Smooth muscle cell (in vitro differentiated cells): ENCODE measurements at regions not wholly inside any gene's neighbourhood (a gene's known extent, or its start where the extent isn't known, plus 50 kb on each side); places are given as distances from the start of the nearest gene placed in this dataset.
A peak's percentile ranks its signal among the peaks of the same experiment; 100 is the strongest.
"Not testable (repeated sequence)": the region's sequence is repeated elsewhere in the genome, so short reads cannot be mapped to it uniquely, and the experiment has no call there.

ENCODE experiments used
- DNase-seq: peaks from one replicate; lab custom pipeline; 2025; ENCODE audit not compliant: unreplicated experiment; lab: John Stamatoyannopoulos, UW
- H2AFZ ChIP-seq: fragments of 200-600 bp; sonication (generic); 2 replicates; pipeline ENCODE4 v1.6.0; 2016; ENCODE audit warnings: antibody characterized with exemption, low read depth, mild to moderate bottlenecking
- H3F3A ChIP-seq: fragments of 200-600 bp; sonication (generic); 2 replicates; pipeline ENCODE4 v1.6.0; 2017; ENCODE audit warnings: antibody characterized with exemption, low read depth
- H3K27ac ChIP-seq: fragments of 200-600 bp; sonication (generic); 2 replicates; pipeline ENCODE4 v1.5.1; 2016; ENCODE audit warnings: low read depth, mild to moderate bottlenecking
- H3K27me3 ChIP-seq: fragments of 200-600 bp; sonication (generic); 2 replicates; pipeline ENCODE4 v1.6.1; 2016; ENCODE audit warnings: low read depth, mild to moderate bottlenecking
- H3K36me3 ChIP-seq: fragments of 200-600 bp; sonication (generic); 2 replicates; pipeline ENCODE4 v1.5.1; 2016; ENCODE audit warnings: low read depth
- H3K4me1 ChIP-seq: fragments of 200-600 bp; sonication (generic); 2 replicates; pipeline ENCODE4 v1.5.1; 2016; ENCODE audit warnings: low read depth
- H3K4me2 ChIP-seq: fragments of 200-600 bp; sonication (generic); 2 replicates; pipeline ENCODE4 v1.6.0; 2016; ENCODE audit warnings: mild to moderate bottlenecking
- H3K4me3 ChIP-seq: fragments of 200-600 bp; sonication (generic); 2 replicates; pipeline ENCODE4 v1.5.1; 2016; ENCODE audit warnings: mild to moderate bottlenecking
- H3K79me2 ChIP-seq: fragments of 200-600 bp; sonication (generic); 2 replicates; pipeline ENCODE4 v1.6.0; 2016; ENCODE audit warnings: low read depth, mild to moderate bottlenecking
- H3K9ac ChIP-seq: fragments of 200-600 bp; sonication (generic); 2 replicates; pipeline ENCODE4 v1.6.0; 2016; ENCODE audit warnings: low read depth
- H3K9me3 ChIP-seq: fragments of 200-600 bp; sonication (generic); replicated peaks from 2 replicates; pipeline ENCODE4 v1.5.1; 2016; ENCODE audit warnings: low read depth
- H4K20me1 ChIP-seq: fragments of 200-600 bp; sonication (generic); 2 replicates; pipeline ENCODE4 v1.6.0; 2016; ENCODE audit warnings: low read depth
- WGBS: methylation state at CpG from one replicate; pipeline ENCODE4 v1.1.7; 2016; ENCODE audit warnings: low lambda C conversion rate; 5-methylcytosine and 5-hydroxymethylcytosine counted together
- TF ChIP-seq, protein P1 (sequence below): fragments of 200-600 bp; sonication (generic); IDR thresholded peaks from 2 replicates; pipeline ENCODE4 v1.5.1; 2017; ENCODE audit warnings: borderline replicate concordance, mild to moderate bottlenecking, antibody characterized with exemption; ENCODE audit not compliant: insufficient read depth, poor library complexity, severe bottlenecking

- no peak overlapping the region for H3K4me3 ChIP-seq
- H3K27me3 ChIP-seq, result no peaks in the 10 kb centered on the region
- H3F3A ChIP-seq, result no peaks in the 10 kb centered on the region
- H3K36me3 ChIP-seq, result no peaks in the 10 kb centered on the region
- H4K20me1 ChIP-seq, result no peaks in the 10 kb centered on the region
- WGBS, result 39% methylated on average over 2 of the region's 2 CpGs
- no peaks in the 10 kb centered on the region for H3K4me1 ChIP-seq
- no peak overlapping the region for H3K27ac ChIP-seq
- no peaks in the 10 kb centered on the region for H3K9me3 ChIP-seq
- no peak for DNase-seq
- TF ChIP-seq, protein P1, sequence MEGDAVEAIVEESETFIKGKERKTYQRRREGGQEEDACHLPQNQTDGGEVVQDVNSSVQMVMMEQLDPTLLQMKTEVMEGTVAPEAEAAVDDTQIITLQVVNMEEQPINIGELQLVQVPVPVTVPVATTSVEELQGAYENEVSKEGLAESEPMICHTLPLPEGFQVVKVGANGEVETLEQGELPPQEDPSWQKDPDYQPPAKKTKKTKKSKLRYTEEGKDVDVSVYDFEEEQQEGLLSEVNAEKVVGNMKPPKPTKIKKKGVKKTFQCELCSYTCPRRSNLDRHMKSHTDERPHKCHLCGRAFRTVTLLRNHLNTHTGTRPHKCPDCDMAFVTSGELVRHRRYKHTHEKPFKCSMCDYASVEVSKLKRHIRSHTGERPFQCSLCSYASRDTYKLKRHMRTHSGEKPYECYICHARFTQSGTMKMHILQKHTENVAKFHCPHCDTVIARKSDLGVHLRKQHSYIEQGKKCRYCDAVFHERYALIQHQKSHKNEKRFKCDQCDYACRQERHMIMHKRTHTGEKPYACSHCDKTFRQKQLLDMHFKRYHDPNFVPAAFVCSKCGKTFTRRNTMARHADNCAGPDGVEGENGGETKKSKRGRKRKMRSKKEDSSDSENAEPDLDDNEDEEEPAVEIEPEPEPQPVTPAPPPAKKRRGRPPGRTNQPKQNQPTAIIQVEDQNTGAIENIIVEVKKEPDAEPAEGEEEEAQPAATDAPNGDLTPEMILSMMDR, result no peak
- H3K4me2 ChIP-seq, result peak overlapping the region; percentile 8
- no peak overlapping the region for H3K9ac ChIP-seq
- peak overlapping the region; percentile 74 for H2AFZ ChIP-seq
- H3K79me2 ChIP-seq, result no peaks in the 10 kb centered on the region
Measured at GRCh38 chr9:115884846-115885245, 268.7 kb upstream of the PAPPA start.

- no peak for DNase-seq
- Histone ChIP-seq H4K20me1 (no peaks in the 10 kb centered on the region), H3K4me1 (no peaks in the 10 kb centered on the region), H3F3A (no peaks in the 10 kb centered on the region), H3K27ac (no peak overlapping the region), H2AFZ (peak overlapping the region; percentile 64), H3K4me3 (no peak overlapping the region), H3K9me3 (no peaks in the 10 kb centered on the region), H3K4me2 (no peak overlapping the region), H3K9ac (no peak overlapping the region), H3K36me3 (no peaks in the 10 kb centered on the region), H3K27me3 (no peaks in the 10 kb centered on the region), H3K79me2 (no peaks in the 10 kb centered on the region)
- TF ChIP-seq, protein P1, result no peak
- WGBS, result 70% methylated on average over 5 of the region's 5 CpGs
Measured at GRCh38 chr9:115888131-115888530, 265.5 kb upstream of the PAPPA start.

DNA sequence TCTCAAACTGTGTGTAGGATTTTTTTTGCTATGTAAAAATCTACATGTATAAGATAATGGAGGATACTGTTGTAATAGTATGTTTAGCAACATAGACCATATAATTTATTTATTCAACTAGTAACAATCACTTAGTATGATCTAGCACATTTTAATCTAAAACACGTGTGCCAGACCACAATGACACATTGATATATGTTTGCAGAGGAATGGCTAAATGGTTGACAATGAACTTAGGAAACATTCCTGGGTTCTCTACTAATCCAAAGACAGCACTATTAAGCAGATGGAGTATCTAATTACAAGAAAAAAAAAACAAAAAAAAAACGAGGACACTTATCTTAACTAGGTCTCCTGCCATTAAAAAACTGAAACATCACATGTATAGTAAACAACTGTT is 261.7 kb upstream of the PAPPA start:
- Histone ChIP-seq H3K9me3 (no peaks in the 10 kb centered on the region), H3K9ac (no peak overlapping the region), H2AFZ (no peak overlapping the region), H3K36me3 (no peaks in the 10 kb centered on the region), H3K4me1 (no peaks in the 10 kb centered on the region), H4K20me1 (no peaks in the 10 kb centered on the region), H3K27me3 (no peaks in the 10 kb centered on the region), H3F3A (no peaks in the 10 kb centered on the region), H3K27ac (no peak overlapping the region), H3K4me3 (no peak overlapping the region), H3K4me2 (no peak overlapping the region), H3K79me2 (no peaks in the 10 kb centered on the region)
- TF ChIP-seq, protein P1, result no peak
- no peak for DNase-seq
- 59% methylated on average over 2 of the region's 2 CpGs for WGBS

DNA sequence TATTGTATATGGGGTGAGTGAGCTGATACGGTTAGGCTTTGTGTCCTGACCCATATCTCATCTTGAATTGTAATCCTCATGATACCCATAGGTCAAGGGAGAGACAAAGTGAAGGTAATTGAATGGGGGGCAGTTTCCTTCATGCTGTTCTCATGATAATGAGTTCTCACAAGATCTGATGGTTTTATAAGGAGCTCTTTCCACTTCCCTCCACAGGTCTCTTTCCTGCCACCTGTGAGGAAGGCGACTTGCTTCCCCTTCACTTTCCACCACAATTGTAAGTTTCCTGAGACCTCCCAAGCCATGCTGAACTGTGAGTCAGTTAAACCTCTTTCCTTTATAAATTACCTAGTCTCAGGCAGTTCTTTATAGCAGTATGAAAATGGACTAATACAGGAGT is 255.1 kb upstream of the PAPPA start:
- not testable (repeated sequence) for H3K27me3 ChIP-seq, H2AFZ ChIP-seq, H3K36me3 ChIP-seq, H3K9ac ChIP-seq, H3K4me2 ChIP-seq, H4K20me1 ChIP-seq, H3K4me3 ChIP-seq, DNase-seq, H3K9me3 ChIP-seq, H3F3A ChIP-seq, H3K79me2 ChIP-seq, H3K4me1 ChIP-seq, H3K27ac ChIP-seq
- 64% methylated on average over 2 of the region's 2 CpGs for WGBS
